ENCODE measurements at regions not wholly inside any gene's neighbourhood (a gene's known extent, or its start where the extent isn't known, plus 50 kb on each side); places are given as distances from the start of the nearest gene placed in this dataset.

- intact Hi-C loops (cut with micrococcal nuclease; ENCODE audit: unreplicated experiment), result no loop called here
- Histone ChIP-seq H3K27ac (ENCODE audit: low read depth, low read length, poor library complexity, severe bottlenecking) (no peak overlapping the region), H3K27me3 (replicated peaks; ENCODE audit: insufficient read depth, low read depth, low read length, poor library complexity) (no peaks in the 10 kb centered on the region), H3K4me1 (ENCODE audit: insufficient read depth, low read length, poor library complexity, severe bottlenecking) (no peaks in the 10 kb centered on the region), H3K9me3 (ENCODE audit: low read depth, low read length, poor library complexity, severe bottlenecking) (peaks cover 13% of the 10 kb centered on the region), H3K4me3 (ENCODE audit: low read depth, low read length, poor library complexity, severe bottlenecking) (no peak overlapping the region), H3K36me3 (ENCODE audit: insufficient read depth, low read length, poor library complexity, severe bottlenecking) (no peaks in the 10 kb centered on the region)
- POLR2A ChIA-PET (ENCODE audit: low non-redundant PET), result no interaction called here
- no TSS peak for BruUV-seq (replicated peaks)
- CTCF ChIA-PET, result no interaction called here
- no peak for DNase-seq (ENCODE audit: low spot score)
- TF ChIP-seq CTCF (conservative IDR thresholded peaks at IDR 0.05; ENCODE audit: low read depth, low read length) (no peak), EZH2 (IDR thresholded peaks at IDR 0.05; ENCODE audit: borderline replicate concordance, low read depth, low read length, poor library complexity, severe bottlenecking) (no peak)
Observed at GRCh38 chr22:22984967-22985366, 85.4 kb upstream of the GNAZ start.

GRCh38 chr22:22986008-22986407 is 84.3 kb upstream of the GNAZ start:
- H3K4me3 ChIP-seq (ENCODE audit: low read depth, low read length, poor library complexity, severe bottlenecking), result no peak overlapping the region
- DNase-seq (ENCODE audit: low spot score), result no peak
- POLR2A ChIA-PET (ENCODE audit: low non-redundant PET), result no interaction called here
- H3K4me1 ChIP-seq (ENCODE audit: insufficient read depth, low read length, poor library complexity, severe bottlenecking), result no peaks in the 10 kb centered on the region
- H3K27ac ChIP-seq (ENCODE audit: low read depth, low read length, poor library complexity, severe bottlenecking), result no peak overlapping the region
- peaks cover 2% of the 10 kb centered on the region for H3K9me3 ChIP-seq (ENCODE audit: low read depth, low read length, poor library complexity, severe bottlenecking)
- H3K27me3 ChIP-seq (replicated peaks; ENCODE audit: insufficient read depth, low read depth, low read length, poor library complexity), result no peaks in the 10 kb centered on the region
- BruUV-seq (replicated peaks), result no TSS peak
- intact Hi-C loops (cut with micrococcal nuclease; ENCODE audit: unreplicated experiment), result no loop called here
- CTCF ChIA-PET, result no interaction called here
- no peak for TF ChIP-seq EZH2 (IDR thresholded peaks at IDR 0.05; ENCODE audit: borderline replicate concordance, low read depth, low read length, poor library complexity, severe bottlenecking)
- no peak for TF ChIP-seq CTCF (conservative IDR thresholded peaks at IDR 0.05; ENCODE audit: low read depth, low read length)
- H3K36me3 ChIP-seq (ENCODE audit: insufficient read depth, low read length, poor library complexity, severe bottlenecking), result no peaks in the 10 kb centered on the region

GRCh38 chr22:22986640-22987039 is 83.7 kb upstream of the GNAZ start:
- Histone ChIP-seq H3K9me3 (ENCODE audit: low read depth, low read length, poor library complexity, severe bottlenecking) (no peaks in the 10 kb centered on the region), H3K4me3 (ENCODE audit: low read depth, low read length, poor library complexity, severe bottlenecking) (no peak overlapping the region), H3K27ac (ENCODE audit: low read depth, low read length, poor library complexity, severe bottlenecking) (no peak overlapping the region), H3K36me3 (ENCODE audit: insufficient read depth, low read length, poor library complexity, severe bottlenecking) (no peaks in the 10 kb centered on the region), H3K27me3 (replicated peaks; ENCODE audit: insufficient read depth, low read depth, low read length, poor library complexity) (no peaks in the 10 kb centered on the region), H3K4me1 (ENCODE audit: insufficient read depth, low read length, poor library complexity, severe bottlenecking) (no peaks in the 10 kb centered on the region)
- TF ChIP-seq CTCF (conservative IDR thresholded peaks at IDR 0.05; ENCODE audit: low read depth, low read length), result no peak
- no peak for TF ChIP-seq EZH2 (IDR thresholded peaks at IDR 0.05; ENCODE audit: borderline replicate concordance, low read depth, low read length, poor library complexity, severe bottlenecking)
- ChIA-PET POLR2A (ENCODE audit: low non-redundant PET) (no interaction called here), CTCF (no interaction called here)
- intact Hi-C loops (cut with micrococcal nuclease; ENCODE audit: unreplicated experiment), result no loop called here
- BruUV-seq (replicated peaks), result no TSS peak
- DNase-seq (ENCODE audit: low spot score), result no peak
